B cell (primary cell): ENCODE measurements at regions not wholly inside any gene's neighbourhood (a gene's known extent, or its start where the extent isn't known, plus 50 kb on each side); places are given as distances from the start of the nearest gene placed in this dataset.

ENCODE experiments used
- ATAC-seq: fragments of 200-7000 bp; cut with Tn5 transposase; one replicate; pipeline ENCODE4 v1.10.0; 2021; ENCODE audit warnings: low read depth, mild to moderate bottlenecking, moderate number of reproducible peaks, moderate library complexity
- CTCF ChIA-PET: fragments of 350-600 bp; sonication (Branson Sonifier 250); formaldehyde crosslinking; loops from one replicate; lab custom pipeline; 2021; ENCODE audit warnings: antibody characterized with exemption, inconsistent platforms; lab: Charles Lee
- POLR2A ChIA-PET: fragments of 350-600 bp; sonication (Branson Sonifier 250); formaldehyde crosslinking; loops from one replicate; lab custom pipeline; 2021; ENCODE audit warnings: antibody characterized with exemption; lab: Charles Lee
- DNase-seq: peaks from one replicate; pipeline ENCODE4 v3.0.0; 2013
- H2AFZ ChIP-seq: 2 replicates; pipeline ENCODE4 v1.6.1; 2012; ENCODE audit warnings: mild to moderate bottlenecking, low read depth, low read length; ENCODE audit not compliant: insufficient read depth, poor library complexity, severe bottlenecking
- H3K27ac ChIP-seq, 2 donors: 1 replicate in 1 of 2; 2 replicates in 1 of 2; pipeline ENCODE4 v1.5.1; 2012 to 2013; ENCODE audit warnings: low read length in 2 of 2, mild to moderate bottlenecking in 2 of 2, moderate library complexity in 1 of 2
- H3K27me3 ChIP-seq, 4 experiments: fragments of 200-600 bp in 1 of 4; sonication (generic) in 1 of 4; replicated peaks in 1 of 4; 1 replicate in 2 of 4; 2 replicates in 2 of 4; pipeline versions ENCODE4 v1.6.1 to v1.7.0; 2013 to 2016; ENCODE audit warnings: low read length in 3 of 4, mild to moderate bottlenecking in 2 of 4, mixed read lengths in 1 of 4, moderate library complexity in 1 of 4; ENCODE audit not compliant: insufficient read depth in 4 of 4, control insufficient read depth in 3 of 4; ENCODE audit errors: control extremely low read depth in 1 of 4
- H3K36me3 ChIP-seq, 2 experiments: replicated peaks in 1 of 2; 1 replicate in 1 of 2; 2 replicates in 1 of 2; pipeline versions ENCODE4 v1.6.1 to v1.7.1; 2013; ENCODE audit warnings: low read length in 1 of 2; ENCODE audit not compliant: insufficient read depth in 2 of 2, control insufficient read depth in 1 of 2; ENCODE audit errors: control extremely low read depth in 1 of 2, extremely low read depth in 1 of 2
- H3K4me1 ChIP-seq, 2 donors: fragments of 200-600 bp in 1 of 2; sonication (generic) in 1 of 2; 1 replicate in 1 of 2; 2 replicates in 1 of 2; pipeline versions ENCODE4 v1.5.1 to v1.6.1; 2013 to 2017; ENCODE audit warnings: low read length in 2 of 2; ENCODE audit not compliant: control insufficient read depth in 2 of 2, insufficient read depth in 2 of 2
- H3K4me2 ChIP-seq: replicated peaks from 2 replicates; pipeline ENCODE3; 2012; ENCODE audit warnings: mild to moderate bottlenecking, low read depth, low read length; ENCODE audit not compliant: poor library complexity, severe bottlenecking
- H3K4me3 ChIP-seq, 5 experiments: fragments of 200-600 bp in 1 of 5; sonication (generic) in 1 of 5; 1 replicate in 3 of 5; 2 replicates in 2 of 5; pipeline versions ENCODE4 v1.5.1 to v1.7.0; 2011 to 2016; ENCODE audit warnings: low read length in 4 of 5, mild to moderate bottlenecking in 4 of 5, low read depth in 2 of 5, control low read depth in 1 of 5, moderate library complexity in 1 of 5; ENCODE audit not compliant: insufficient read depth in 1 of 5; ENCODE audit errors: control extremely low read depth in 1 of 5, extremely low read depth in 1 of 5
- H3K79me2 ChIP-seq: fragments of 200-600 bp; sonication (generic); one replicate; pipeline ENCODE4 v1.6.0; 2016; ENCODE audit warnings: low read length; ENCODE audit not compliant: control insufficient read depth, insufficient read depth
- H3K9ac ChIP-seq: fragments of 200-600 bp; sonication (generic); 2 replicates; pipeline ENCODE4 v1.6.1; 2017; ENCODE audit warnings: mild to moderate bottlenecking, low read length, moderate library complexity
- H3K9me3 ChIP-seq, 3 donors: one replicate each; pipeline versions ENCODE4 v1.6.1 to v1.7.1; 2013; ENCODE audit warnings: low read length in 2 of 3; ENCODE audit not compliant: control insufficient read depth in 2 of 3, insufficient read depth in 1 of 3; ENCODE audit errors: control extremely low read depth in 1 of 3
- H4K20me1 ChIP-seq: 2 replicates; pipeline ENCODE4 v1.6.0; 2012; ENCODE audit warnings: mild to moderate bottlenecking, low read length; ENCODE audit not compliant: insufficient read depth, control insufficient read depth, poor library complexity, severe bottlenecking
- H3K27ac Mint-ChIP-seq: one replicate; pipeline ENCODE4 v1.8.0; 2021; ENCODE audit warnings: mixed read lengths
- H3K27me3 Mint-ChIP-seq: one replicate; pipeline ENCODE4 v1.8.0; 2021; ENCODE audit warnings: mixed read lengths
- H3K4me1 Mint-ChIP-seq: one replicate; pipeline ENCODE4 v1.8.0; 2021; ENCODE audit warnings: mixed read lengths
- H3K4me3 Mint-ChIP-seq: one replicate; pipeline ENCODE4 v1.8.0; 2021; ENCODE audit warnings: mixed read lengths
- H3K9me3 Mint-ChIP-seq: one replicate; pipeline ENCODE4 v1.8.0; 2022; ENCODE audit warnings: mixed read lengths; ENCODE audit not compliant: insufficient read depth
- EZH2 ChIP-seq: IDR thresholded peaks from 2 replicates; pipeline ENCODE4 v1.6.1; 2012; ENCODE audit warnings: borderline replicate concordance, low read depth, mild to moderate bottlenecking, moderate library complexity, low read length; ENCODE audit not compliant: insufficient read depth, poor library complexity, severe bottlenecking
- WGBS: methylation state at CpG from one replicate; pipeline ENCODE4 v1.1.5; 2013; ENCODE audit warnings: missing lambda C conversion rate; ENCODE audit not compliant: insufficient coverage; 5-methylcytosine and 5-hydroxymethylcytosine counted together
- intact Hi-C: fragments of 100-400 bp; cut with micrococcal nuclease; formaldehyde crosslinking; loops from one replicate; pipeline ENCODE4 v1.10.0; 2022
- TF ChIP-seq, protein P1 (sequence below): fragments of 200-600 bp; IDR thresholded peaks from one replicate; pipeline ENCODE4 v1.8.0; 2022; ENCODE audit warnings: antibody characterized with exemption, mild to moderate bottlenecking

DNA sequence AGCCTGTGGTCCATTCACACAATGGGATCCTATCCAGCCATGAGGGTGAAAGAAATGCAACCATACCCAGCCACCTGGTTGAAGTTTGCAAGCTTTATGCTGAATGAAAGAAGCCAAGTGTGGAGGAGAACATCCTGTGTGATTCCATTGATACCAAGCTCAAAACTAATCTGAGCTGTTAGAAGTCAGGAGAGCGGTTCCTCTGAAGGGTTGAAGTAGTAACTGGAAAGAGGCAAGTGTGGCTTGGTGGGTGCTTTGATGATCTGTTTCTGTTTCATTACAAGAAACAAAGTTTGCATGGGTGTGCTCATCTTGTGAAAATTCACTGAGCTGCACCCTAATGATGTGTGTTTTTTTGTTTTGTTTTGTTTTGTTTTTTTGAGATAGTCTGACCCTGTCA is 99.4 kb downstream of the SALL1 start:
- WGBS, result 83% methylated on average over 1 of the region's 1 CpG
- H3K79me2 ChIP-seq, result no peaks in the 10 kb centered on the region

DNA sequence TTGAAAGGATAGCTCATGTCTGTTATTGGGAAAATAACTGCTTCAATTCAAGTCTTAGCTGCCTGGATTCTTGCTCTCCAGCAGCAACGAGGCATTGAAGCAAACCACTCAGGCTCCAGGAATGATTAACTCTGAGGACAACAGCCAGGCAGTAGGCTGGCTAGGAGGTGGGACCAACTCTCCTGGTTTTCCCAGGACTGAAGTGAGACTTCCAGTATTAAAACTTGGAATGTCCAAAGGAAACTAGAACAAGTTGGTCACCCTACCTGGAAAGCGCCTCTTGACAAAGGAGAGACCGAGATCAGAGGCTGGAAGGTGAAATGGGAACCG is 100.7 kb downstream of the SALL1 start:
- POLR2A ChIA-PET, result no interaction called here
- ATAC-seq (no peak), DNase-seq (no peak)
- Histone ChIP-seq H3K4me3 (no peak overlapping the region), H2AFZ (no peak overlapping the region), H3K9ac (no peak overlapping the region), H3K36me3 (no peaks in the 10 kb centered on the region), H3K27me3 (no peaks in the 10 kb centered on the region), H4K20me1 (no peaks in the 10 kb centered on the region), H3K27ac (no peak overlapping the region), H3K79me2 (no peaks in the 10 kb centered on the region), H3K4me2 (no peak overlapping the region), H3K9me3 (peaks cover 0 to 3% (median 0%) of the 10 kb centered on the region in 3 donors), H3K4me1 (no peaks in the 10 kb centered on the region)
- Mint-ChIP-seq H3K4me3 (no peak overlapping the region), H3K27me3 (no peaks in the 10 kb centered on the region), H3K4me1 (no peaks in the 10 kb centered on the region), H3K9me3 (no peaks in the 10 kb centered on the region), H3K27ac (no peak overlapping the region)
- TF ChIP-seq, protein P1, sequence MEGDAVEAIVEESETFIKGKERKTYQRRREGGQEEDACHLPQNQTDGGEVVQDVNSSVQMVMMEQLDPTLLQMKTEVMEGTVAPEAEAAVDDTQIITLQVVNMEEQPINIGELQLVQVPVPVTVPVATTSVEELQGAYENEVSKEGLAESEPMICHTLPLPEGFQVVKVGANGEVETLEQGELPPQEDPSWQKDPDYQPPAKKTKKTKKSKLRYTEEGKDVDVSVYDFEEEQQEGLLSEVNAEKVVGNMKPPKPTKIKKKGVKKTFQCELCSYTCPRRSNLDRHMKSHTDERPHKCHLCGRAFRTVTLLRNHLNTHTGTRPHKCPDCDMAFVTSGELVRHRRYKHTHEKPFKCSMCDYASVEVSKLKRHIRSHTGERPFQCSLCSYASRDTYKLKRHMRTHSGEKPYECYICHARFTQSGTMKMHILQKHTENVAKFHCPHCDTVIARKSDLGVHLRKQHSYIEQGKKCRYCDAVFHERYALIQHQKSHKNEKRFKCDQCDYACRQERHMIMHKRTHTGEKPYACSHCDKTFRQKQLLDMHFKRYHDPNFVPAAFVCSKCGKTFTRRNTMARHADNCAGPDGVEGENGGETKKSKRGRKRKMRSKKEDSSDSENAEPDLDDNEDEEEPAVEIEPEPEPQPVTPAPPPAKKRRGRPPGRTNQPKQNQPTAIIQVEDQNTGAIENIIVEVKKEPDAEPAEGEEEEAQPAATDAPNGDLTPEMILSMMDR, result no peak
- no peak for TF ChIP-seq EZH2
- CTCF ChIA-PET, result no interaction called here
- 60% methylated on average over 2 of the region's 4 CpGs for WGBS
- intact Hi-C loops, result no loop called here

More for the DNA sequence above, 99.4 kb downstream of the SALL1 start:
- no peak overlapping the region for H3K27ac Mint-ChIP-seq
- Histone ChIP-seq H3K9ac (no peak overlapping the region), H3K4me3 (no peak overlapping the region), H2AFZ (no peak overlapping the region), H3K4me1 (no peaks in the 10 kb centered on the region), H3K9me3 (peaks cover 0 to 3% (median 0%) of the 10 kb centered on the region in 3 donors), H3K4me2 (no peak overlapping the region), H4K20me1 (no peaks in the 10 kb centered on the region), H3K27me3 (no peaks in the 10 kb centered on the region), H3K27ac (no peak overlapping the region), H3K36me3 (no peaks in the 10 kb centered on the region)
- no peaks in the 10 kb centered on the region for H3K9me3 Mint-ChIP-seq
- no peak for DNase-seq
- intact Hi-C loops, result no loop called here
- H3K4me3 Mint-ChIP-seq, result no peak overlapping the region
- TF ChIP-seq, protein P1, result no peak
- no peak for TF ChIP-seq EZH2
- no peaks in the 10 kb centered on the region for H3K27me3 Mint-ChIP-seq
- CTCF ChIA-PET, result no interaction called here
- ATAC-seq, result no peak
- no peaks in the 10 kb centered on the region for H3K4me1 Mint-ChIP-seq
- POLR2A ChIA-PET, result no interaction called here
